ENCODE measurements at regions not wholly inside any gene's neighbourhood (a gene's known extent, or its start where the extent isn't known, plus 50 kb on each side); places are given as distances from the start of the nearest gene placed in this dataset.

GRCh38 chr3:174413062-174413912 lies 445.8 kb upstream of the NAALADL2 start:
- intact Hi-C loops (cut with DNase I): no loop called here
- no peaks in the 10 kb centered on the region for H3K4me1 ChIP-seq
- no peak for ATAC-seq
- no peaks in the 10 kb centered on the region for H3K27me3 ChIP-seq
- no peaks in the 10 kb centered on the region for H3K36me3 ChIP-seq
- no peak for DNase-seq
- H3K27ac ChIP-seq: no peak overlapping the region
- H3K9me3 ChIP-seq: no peaks in the 10 kb centered on the region
- no peak for TF ChIP-seq CTCF (IDR thresholded peaks at IDR 0.05)
- no peak overlapping the region for H3K4me3 ChIP-seq
- 43 to 70% methylated on average over 2 of the region's 2 CpGs for WGBS, 2 donors

- H3K27me3 ChIP-seq: no peaks in the 10 kb centered on the region
- ATAC-seq (no peak), DNase-seq (no peak)
- H3K36me3 ChIP-seq: no peaks in the 10 kb centered on the region
- H3K4me3 ChIP-seq: no peak overlapping the region
- no peaks in the 10 kb centered on the region for H3K9me3 ChIP-seq
- TF ChIP-seq CTCF (IDR thresholded peaks at IDR 0.05): no peak
- H3K27ac ChIP-seq: no peak overlapping the region
- H3K4me1 ChIP-seq: no peaks in the 10 kb centered on the region
- intact Hi-C loops (cut with DNase I): no loop called here
- 94 to 100% methylated on average over 1 of the region's 1 CpG for WGBS, 2 donors
Observed at GRCh38 chr3:174414902-174415301, 444.2 kb upstream of the NAALADL2 start.

- no peaks in the 10 kb centered on the region for H3K27me3 ChIP-seq
- WGBS, 2 donors: 78 to 93% methylated on average over 4 of the region's 4 CpGs
Observed at GRCh38 chr3:174417573-174417972, 441.6 kb upstream of the NAALADL2 start.

GRCh38 chr3:174419216-174419615 lies 439.9 kb upstream of the NAALADL2 start:
- no peak for TF ChIP-seq CTCF (IDR thresholded peaks at IDR 0.05)
- no peak for DNase-seq
- WGBS, 2 donors: 57 to 61% methylated on average over 1 of the region's 1 CpG
- H3K4me1 ChIP-seq: no peaks in the 10 kb centered on the region
- no peak overlapping the region for H3K4me3 ChIP-seq
- H3K27ac ChIP-seq: no peak overlapping the region
- H3K27me3 ChIP-seq: no peaks in the 10 kb centered on the region
- ATAC-seq: no peak
- H3K9me3 ChIP-seq: no peaks in the 10 kb centered on the region
- intact Hi-C loops (cut with DNase I): no loop called here
- no peaks in the 10 kb centered on the region for H3K36me3 ChIP-seq

More at GRCh38 chr3:174417573-174417972, 441.6 kb upstream of the NAALADL2 start:
- H3K36me3 ChIP-seq: no peaks in the 10 kb centered on the region
- H3K9me3 ChIP-seq: no peaks in the 10 kb centered on the region
- ATAC-seq: peak in 1 of 8 donors; percentile 44
- intact Hi-C loops (cut with DNase I): no loop called here
- no peak overlapping the region for H3K27ac ChIP-seq
- TF ChIP-seq CTCF (IDR thresholded peaks at IDR 0.05): no peak
- no peaks in the 10 kb centered on the region for H3K4me1 ChIP-seq
- no peak for DNase-seq
- H3K4me3 ChIP-seq: no peak overlapping the region

Data from heart right ventricle (tissue), 16 donors.